Lower lobe of right lung (tissue), 2 donors: ENCODE measurements at regions not wholly inside any gene's neighbourhood (a gene's known extent, or its start where the extent isn't known, plus 50 kb on each side); places are given as distances from the start of the nearest gene placed in this dataset.
A peak's percentile ranks its signal among the peaks of the same experiment; 100 is the strongest.

Experiments
- ATAC-seq, 2 donors: fragments of 200-7000 bp; cut with Tn5 transposase; one replicate each; pipeline ENCODE4 v1.9.1; 2020 to 2022; ENCODE audit warnings: mild to moderate bottlenecking in 2 of 2, moderate library complexity in 2 of 2
- DNase-seq: peaks from one replicate; pipeline ENCODE4 v3.0.0-alpha.2; 2020
- H3K27ac ChIP-seq: fragments of 200-600 bp; one replicate; pipeline ENCODE4 v1.8.0; 2022
- H3K27me3 ChIP-seq: fragments of 200-600 bp; one replicate; pipeline ENCODE4 v1.8.0; 2022; ENCODE audit warnings: low read depth
- H3K36me3 ChIP-seq: fragments of 200-600 bp; one replicate; pipeline ENCODE4 v1.8.0; 2022; ENCODE audit warnings: mild to moderate bottlenecking
- H3K4me1 ChIP-seq: fragments of 200-600 bp; one replicate; pipeline ENCODE4 v1.8.0; 2022
- H3K4me3 ChIP-seq: fragments of 200-600 bp; one replicate; pipeline ENCODE4 v1.8.0; 2022; ENCODE audit warnings: mild to moderate bottlenecking
- H3K9me3 ChIP-seq: fragments of 200-600 bp; one replicate; pipeline ENCODE4 v1.8.0; 2022
- intact Hi-C: fragments of 100-400 bp; cut with DNase I; formaldehyde crosslinking; loops from one replicate; pipeline ENCODE4 v1.11.0; 2022
- TF ChIP-seq, protein P1 (sequence below): fragments of 200-600 bp; IDR thresholded peaks from one replicate; pipeline ENCODE4 v1.8.0; 2022; ENCODE audit warnings: antibody characterized with exemption, mild to moderate bottlenecking
- donor health status: DM: no; HTN: yes; CAD: no; lungs with severe emphysema.

DNA sequence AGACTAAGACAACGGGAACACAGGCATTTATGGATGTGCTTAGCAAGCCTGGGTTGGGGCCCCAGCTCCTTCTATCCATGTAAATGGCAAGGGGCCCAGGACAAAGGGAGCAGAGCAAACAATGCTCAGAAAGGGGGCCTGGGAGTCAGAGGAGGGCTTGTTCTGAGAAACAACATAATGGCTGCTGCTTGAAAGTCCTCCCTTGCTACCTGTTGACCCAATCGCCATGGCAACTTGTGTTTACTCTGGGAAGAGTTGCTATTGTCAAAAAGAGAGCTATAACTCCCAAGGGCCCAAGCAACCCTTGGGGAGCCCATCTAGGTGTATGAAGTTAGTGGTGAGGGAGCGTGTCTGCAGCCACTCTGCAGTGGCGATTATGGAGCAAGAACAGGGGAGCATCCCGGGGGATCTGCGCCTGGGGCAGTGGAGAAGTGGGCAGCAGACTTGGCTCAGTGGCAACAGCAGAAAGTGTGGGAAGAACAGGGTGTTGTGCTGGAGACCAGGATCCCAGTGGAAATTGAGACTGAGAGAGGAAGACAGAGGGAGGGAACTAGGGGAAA, 118.7 kb upstream of the NLRP1 start:
- TF ChIP-seq, protein P1, sequence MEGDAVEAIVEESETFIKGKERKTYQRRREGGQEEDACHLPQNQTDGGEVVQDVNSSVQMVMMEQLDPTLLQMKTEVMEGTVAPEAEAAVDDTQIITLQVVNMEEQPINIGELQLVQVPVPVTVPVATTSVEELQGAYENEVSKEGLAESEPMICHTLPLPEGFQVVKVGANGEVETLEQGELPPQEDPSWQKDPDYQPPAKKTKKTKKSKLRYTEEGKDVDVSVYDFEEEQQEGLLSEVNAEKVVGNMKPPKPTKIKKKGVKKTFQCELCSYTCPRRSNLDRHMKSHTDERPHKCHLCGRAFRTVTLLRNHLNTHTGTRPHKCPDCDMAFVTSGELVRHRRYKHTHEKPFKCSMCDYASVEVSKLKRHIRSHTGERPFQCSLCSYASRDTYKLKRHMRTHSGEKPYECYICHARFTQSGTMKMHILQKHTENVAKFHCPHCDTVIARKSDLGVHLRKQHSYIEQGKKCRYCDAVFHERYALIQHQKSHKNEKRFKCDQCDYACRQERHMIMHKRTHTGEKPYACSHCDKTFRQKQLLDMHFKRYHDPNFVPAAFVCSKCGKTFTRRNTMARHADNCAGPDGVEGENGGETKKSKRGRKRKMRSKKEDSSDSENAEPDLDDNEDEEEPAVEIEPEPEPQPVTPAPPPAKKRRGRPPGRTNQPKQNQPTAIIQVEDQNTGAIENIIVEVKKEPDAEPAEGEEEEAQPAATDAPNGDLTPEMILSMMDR = no peak
- peaks cover 16% of the 10 kb centered on the region for H3K27me3 ChIP-seq
- DNase-seq (no peak), ATAC-seq (no peak)
- H3K4me1 ChIP-seq = no peaks in the 10 kb centered on the region
- no peak overlapping the region for H3K4me3 ChIP-seq
- H3K9me3 ChIP-seq = no peaks in the 10 kb centered on the region
- no peaks in the 10 kb centered on the region for H3K36me3 ChIP-seq
- no peak overlapping the region for H3K27ac ChIP-seq
- intact Hi-C loops = no loop called here

DNA sequence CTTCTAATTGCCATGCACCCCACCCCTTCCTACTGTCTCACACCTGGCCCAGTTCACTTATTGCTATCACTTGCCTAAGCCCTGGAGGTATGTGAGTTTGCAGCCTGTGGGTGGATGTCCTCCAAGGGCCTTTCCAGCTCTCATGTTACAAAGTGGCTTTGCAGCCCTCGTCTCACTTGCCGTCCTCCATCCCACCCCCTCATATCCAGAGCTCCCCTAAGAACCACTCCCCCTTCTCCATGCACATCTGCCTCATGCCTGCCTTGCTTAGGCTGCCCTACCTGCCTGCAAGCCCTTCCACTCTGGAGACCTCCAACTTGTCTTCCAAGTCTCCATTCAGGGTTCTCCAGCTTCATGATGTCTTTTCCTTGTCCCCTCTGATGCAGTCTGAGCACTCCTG, 119.4 kb upstream of the NLRP1 start:
- peaks cover 16% of the 10 kb centered on the region for H3K27me3 ChIP-seq
- H3K36me3 ChIP-seq = no peaks in the 10 kb centered on the region
- intact Hi-C loops = no loop called here
- no peak overlapping the region for H3K4me3 ChIP-seq
- no peak for DNase-seq
- H3K4me1 ChIP-seq = no peaks in the 10 kb centered on the region
- ATAC-seq = no peak
- no peaks in the 10 kb centered on the region for H3K9me3 ChIP-seq
- no peak overlapping the region for H3K27ac ChIP-seq
- TF ChIP-seq, protein P1 = no peak

DNA sequence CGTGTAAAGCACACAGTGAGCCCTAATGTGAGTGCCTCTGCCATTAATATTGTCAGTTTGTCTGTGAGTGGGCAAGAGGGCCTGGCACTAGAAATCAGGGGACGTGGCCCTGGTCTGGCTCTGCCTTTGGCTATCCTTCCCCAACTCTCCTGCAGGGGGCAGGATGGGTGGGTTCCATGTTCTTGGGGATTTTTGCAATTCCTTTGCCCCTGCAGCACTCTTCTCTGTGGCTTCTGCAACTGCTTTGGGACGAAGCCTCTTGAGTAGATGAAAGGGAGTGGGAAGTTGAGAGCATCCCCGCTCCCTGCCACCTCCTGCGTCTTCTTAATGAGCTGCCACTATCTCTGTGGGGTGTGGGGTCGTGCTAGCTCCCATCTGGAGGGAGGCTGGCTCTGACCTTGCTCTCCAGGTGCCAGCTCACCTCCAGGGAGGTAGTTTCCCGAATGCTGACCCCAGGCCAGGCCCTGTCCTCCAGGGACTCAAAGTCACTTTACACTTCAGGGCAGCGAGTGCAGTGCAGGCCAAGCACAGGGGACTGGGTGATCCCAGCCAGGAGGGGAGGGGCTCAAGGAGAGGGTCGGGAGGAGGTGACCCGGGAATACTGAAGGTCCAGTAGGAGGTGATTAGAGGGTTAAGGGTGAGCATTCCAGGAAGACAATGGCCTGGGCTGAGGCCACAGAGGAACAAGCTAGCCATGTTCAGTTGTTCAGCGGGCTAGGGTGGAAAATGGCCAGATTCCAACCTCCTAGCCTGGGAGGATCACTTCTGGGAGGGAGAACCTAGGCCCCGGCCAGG, 121.0 kb upstream of the NLRP1 start:
- Histone ChIP-seq H3K4me3 (no peak overlapping the region), H3K27ac (no peak overlapping the region), H3K4me1 (no peaks in the 10 kb centered on the region), H3K9me3 (no peaks in the 10 kb centered on the region), H3K36me3 (no peaks in the 10 kb centered on the region), H3K27me3 (peaks cover 10% of the 10 kb centered on the region)
- TF ChIP-seq, protein P1 = peak; percentile 21
- no peak for DNase-seq
- peak in 1 of 2 donors; percentile 23 for ATAC-seq
- intact Hi-C loops = no loop called here

DNA sequence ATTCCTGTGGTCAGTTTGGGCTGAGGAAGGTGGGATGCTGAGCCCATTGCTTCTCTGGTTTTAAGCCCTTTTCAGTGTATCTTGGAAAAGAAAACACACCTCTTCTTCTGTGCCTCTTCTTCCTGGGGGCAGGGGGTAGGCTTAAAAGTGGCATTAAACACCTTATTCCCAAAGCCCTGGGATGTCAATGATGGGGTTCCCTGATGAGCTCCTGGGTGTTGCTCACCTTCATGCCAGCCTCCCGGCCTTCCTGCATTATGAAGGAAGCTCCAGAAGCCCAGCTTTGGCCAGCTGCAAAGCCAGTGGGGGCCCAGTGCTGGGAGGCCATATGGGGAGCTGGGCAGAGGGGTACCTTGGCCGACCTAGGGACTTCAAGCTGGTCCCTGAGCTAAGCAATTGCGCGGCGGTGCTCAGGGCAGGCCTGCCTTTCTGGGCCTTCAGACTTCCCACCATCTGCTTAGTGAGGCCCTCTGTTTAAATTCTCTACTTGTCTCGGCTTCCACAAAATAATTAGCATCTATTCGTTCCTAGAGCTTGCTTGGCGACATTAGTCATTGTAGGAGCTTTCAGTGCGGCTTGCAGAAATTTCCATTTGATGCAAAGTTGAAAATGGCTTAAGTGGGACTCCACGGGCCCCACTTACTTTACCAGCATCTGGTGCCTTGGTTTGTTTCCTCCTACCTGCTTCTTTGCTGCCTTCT, 121.7 kb upstream of the NLRP1 start:
- peaks cover 6% of the 10 kb centered on the region for H3K27me3 ChIP-seq
- intact Hi-C loops = no loop called here
- no peaks in the 10 kb centered on the region for H3K36me3 ChIP-seq
- H3K4me3 ChIP-seq = no peak overlapping the region
- no peaks in the 10 kb centered on the region for H3K9me3 ChIP-seq
- H3K27ac ChIP-seq = no peak overlapping the region
- ATAC-seq (no peak), DNase-seq (no peak)
- H3K4me1 ChIP-seq = no peaks in the 10 kb centered on the region
- TF ChIP-seq, protein P1 = no peak

DNA sequence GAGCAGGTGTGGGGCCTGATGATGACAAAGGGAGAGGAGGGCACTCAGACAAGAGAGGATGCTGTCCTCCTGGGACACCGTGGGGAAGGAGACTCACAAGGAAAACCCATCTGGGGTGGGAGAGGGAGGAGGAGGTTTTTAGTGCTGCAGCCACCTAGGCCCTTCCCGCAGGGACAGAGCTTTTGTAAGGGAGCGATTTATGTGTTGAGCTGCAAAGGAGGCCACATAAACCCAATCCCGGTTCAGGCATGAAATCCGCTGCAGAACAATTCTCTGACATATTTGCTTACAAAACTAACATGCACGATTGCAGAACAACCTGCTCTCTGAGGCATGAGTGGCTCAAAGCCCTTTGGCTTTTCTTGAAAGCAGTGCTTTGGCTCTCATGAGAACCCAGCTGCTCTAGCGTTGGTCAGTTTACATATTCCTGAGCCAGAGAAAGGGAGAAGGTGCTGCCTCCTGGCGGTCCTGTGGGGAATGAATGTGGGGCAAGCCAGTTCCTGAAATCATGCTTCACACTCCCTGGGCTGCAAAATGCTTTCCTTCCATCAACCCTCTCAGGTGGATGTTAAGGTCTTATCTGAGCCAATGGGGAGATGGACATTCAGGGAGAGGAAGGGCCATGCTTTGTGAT, 122.4 kb upstream of the NLRP1 start:
- peak; percentile 56 to 71 for ATAC-seq
- Histone ChIP-seq H3K27ac (no peak overlapping the region), H3K4me1 (no peaks in the 10 kb centered on the region), H3K4me3 (no peak overlapping the region), H3K36me3 (no peaks in the 10 kb centered on the region), H3K27me3 (peaks cover 10% of the 10 kb centered on the region), H3K9me3 (no peaks in the 10 kb centered on the region)
- DNase-seq = peak; percentile 65
- intact Hi-C loops = no loop called here
- TF ChIP-seq, protein P1 = peak; percentile 76
